HuH-7.5 (cell line): ENCODE measurements at regions not wholly inside any gene's neighbourhood (a gene's known extent, or its start where the extent isn't known, plus 50 kb on each side); places are given as distances from the start of the nearest gene placed in this dataset.
"Not testable (repeated sequence)": the region's sequence is repeated elsewhere in the genome, so short reads cannot be mapped to it uniquely, and the experiment has no call there.

Source experiments
- DNase-seq: peaks from one replicate; pipeline ENCODE4 v3.0.0; 2011; ENCODE audit warnings: low spot score

DNA sequence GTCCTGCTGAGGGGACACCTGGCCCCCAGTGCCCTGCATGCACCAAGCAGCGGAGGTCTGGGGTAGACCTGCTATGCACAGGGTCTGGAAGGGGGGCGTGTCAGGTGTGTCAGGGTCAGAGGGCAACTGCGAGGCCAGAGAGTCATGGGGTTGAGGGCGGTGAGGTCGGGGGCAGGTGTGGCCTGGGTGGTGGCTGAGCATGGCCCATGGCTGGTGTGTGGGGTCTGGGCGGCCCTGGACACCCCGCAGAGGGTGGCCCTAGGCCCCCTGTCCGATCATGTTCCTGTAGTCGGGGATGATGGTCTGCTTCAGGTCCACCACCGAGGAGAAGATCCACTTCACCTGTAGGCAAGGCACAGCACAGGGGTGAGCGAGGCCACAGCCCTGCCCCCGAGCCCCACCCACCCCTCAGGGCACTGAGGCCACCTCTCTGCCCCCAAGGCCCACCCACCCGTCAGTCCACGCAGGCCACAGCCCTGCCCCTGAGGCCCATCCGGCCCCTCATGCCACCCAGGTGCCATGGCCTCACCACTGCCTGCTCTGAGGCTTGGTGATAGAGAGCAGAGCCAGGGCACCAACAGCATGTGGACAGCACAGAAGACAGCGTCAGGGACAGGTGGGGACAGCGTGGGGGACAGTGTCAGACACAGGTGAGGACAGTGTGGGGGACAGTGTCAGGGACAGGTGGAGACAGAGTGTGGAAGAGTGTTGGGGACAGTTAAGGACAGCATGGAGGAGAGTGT lies 211.3 kb downstream of the TMEM121 start:
- no peak for DNase-seq

DNA sequence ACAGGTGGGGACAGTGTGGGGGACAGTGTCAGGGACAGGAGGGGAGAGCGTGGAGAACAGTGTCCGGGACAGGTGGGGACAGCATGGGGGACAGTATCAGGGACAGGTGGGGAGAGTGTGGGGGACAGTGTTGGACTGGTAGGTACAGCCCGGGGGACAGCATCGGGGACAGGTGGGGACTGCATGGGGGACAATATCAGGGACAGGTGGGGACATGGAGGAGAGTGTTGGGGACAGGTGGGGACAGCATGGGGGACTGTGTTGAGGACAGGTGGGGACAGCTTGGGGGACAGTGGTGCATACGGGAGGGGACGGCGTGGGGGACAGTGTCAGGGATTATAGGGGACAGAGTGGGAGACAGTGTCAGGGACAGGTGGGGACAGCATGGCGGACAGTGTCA lies 212.3 kb downstream of the TMEM121 start:
- no peak for DNase-seq

DNA sequence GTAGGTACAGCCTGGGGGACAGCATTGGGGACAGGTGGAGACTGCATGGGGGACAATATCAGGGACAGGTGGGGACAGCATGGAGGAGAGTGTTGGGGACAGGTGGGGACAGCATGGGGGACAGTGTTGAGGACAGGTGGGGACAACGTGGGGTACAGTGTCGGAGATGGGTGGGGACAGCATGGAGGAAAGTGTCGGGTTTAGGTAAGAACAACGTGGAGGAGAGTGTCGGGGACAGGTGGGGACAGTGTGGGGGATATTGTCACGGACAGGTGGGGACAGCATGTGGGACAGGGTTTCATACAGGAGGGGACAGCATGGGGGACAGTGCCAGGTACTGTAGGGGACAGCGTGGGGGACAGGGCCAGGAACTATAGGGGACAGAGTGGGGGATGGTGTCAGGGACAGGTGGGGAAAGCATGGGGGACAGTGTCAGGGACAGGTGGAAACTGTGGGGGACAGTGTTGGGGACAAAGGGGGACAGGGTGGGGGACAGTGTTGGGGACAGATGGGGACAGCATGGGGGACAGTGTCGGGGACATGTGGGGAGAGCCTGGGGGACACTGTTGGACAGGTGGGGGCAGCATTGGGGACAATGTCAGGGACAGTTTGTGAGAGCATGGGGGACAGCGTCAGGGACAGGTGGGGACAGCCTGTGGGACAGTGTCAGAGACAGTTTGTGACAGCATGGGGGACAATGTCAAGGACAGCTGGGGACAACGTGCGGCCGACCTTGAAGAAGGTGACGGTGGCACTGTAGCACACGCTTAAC lies 213.1 kb downstream of the TMEM121 start:
- DNase-seq: no peak

DNA sequence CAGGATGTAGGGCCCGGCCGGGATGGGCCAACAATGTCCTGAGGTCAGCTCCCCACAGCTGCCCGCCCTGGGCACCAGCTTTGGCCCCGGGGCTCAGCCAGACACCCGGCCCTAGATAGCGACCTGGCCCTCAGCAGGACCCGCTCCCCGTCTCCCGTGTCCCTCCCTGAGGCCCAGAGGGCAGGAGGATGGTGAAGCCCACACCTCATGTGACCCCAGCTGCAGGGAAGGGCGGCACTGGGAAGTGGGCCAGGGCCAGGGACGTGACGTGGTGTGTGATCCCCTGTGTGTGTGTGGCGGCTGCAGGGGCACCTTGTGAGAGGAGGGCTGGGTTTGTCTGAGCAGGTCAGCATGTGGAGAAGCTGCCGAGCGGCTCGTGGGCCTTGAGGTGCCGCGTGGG lies 213.9 kb downstream of the TMEM121 start:
- DNase-seq: not testable (repeated sequence)

DNA sequence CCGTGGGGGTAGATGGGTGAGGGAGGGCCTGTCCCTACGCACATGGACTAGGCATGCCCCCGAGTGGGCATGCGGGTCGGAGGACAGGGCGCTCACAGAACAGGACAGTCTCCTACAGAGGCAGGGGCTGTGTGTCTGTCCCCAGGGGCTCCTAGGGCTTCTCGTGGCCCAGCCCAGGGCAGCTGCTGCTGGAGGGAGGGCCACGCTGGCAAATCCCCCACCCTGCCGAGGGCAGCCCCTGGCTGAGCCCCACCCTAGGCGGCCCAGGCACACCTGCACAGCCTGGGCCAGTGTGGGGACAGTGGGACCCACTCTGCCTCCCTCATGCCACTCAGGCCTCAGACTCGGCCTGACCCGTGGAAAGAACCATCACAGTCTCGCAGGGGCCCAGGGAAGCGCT lies 214.6 kb downstream of the TMEM121 start:
- not testable (repeated sequence) for DNase-seq

DNA sequence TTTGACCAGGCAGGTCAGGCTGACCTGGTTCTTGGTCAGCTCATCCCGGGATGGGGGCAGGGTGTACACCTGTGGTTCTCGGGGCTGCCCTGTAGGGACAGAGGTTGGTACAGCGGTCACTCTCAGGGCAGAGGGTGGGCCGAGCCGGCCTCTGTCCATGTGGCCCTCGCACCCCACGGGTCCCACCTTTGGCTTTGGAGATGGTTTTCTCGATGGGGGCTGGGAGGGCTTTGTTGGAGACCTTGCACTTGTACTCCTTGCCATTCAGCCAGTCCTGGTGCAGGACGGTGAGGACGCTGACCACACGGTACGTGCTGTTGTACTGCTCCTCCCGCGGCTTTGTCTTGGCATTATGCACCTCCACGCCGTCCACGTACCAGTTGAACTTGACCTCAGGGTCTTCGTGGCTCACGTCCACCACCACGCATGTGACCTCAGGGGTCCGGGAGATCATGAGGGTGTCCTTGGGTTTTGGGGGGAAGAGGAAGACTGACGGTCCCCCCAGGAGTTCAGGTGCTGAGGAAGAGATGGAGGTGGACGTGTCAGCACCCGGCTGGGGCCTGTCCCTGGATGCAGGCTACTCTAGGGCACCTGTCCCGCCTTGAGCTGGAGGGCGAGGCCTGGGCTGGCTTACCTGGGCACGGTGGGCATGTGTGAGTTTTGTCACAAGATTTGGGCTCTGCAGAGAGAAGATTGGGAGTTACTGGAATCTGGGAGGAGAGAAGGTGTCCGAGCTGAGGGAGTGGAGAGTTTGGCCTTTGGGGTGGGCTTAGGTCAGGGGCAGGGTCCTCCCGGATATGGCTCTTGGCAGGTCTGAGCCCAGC lies 215.5 kb downstream of the TMEM121 start:
- not testable (repeated sequence) for DNase-seq

DNA sequence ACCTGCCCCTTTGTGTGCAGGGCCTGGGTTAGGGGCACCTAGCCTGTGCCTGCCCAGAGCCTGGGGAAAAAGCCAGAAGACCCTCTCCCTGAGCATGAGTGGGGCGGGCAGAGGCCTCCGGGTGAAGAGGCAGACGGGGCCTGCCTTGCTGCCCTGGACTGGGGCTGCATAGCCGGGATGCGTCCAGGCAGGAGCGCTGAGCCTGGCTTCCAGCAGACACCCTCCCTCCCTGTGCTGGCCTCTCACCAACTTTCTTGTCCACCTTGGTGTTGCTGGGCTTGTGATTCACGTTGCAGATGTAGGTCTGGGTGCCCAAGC lies 216.1 kb downstream of the TMEM121 start:
- no peak for DNase-seq

DNA sequence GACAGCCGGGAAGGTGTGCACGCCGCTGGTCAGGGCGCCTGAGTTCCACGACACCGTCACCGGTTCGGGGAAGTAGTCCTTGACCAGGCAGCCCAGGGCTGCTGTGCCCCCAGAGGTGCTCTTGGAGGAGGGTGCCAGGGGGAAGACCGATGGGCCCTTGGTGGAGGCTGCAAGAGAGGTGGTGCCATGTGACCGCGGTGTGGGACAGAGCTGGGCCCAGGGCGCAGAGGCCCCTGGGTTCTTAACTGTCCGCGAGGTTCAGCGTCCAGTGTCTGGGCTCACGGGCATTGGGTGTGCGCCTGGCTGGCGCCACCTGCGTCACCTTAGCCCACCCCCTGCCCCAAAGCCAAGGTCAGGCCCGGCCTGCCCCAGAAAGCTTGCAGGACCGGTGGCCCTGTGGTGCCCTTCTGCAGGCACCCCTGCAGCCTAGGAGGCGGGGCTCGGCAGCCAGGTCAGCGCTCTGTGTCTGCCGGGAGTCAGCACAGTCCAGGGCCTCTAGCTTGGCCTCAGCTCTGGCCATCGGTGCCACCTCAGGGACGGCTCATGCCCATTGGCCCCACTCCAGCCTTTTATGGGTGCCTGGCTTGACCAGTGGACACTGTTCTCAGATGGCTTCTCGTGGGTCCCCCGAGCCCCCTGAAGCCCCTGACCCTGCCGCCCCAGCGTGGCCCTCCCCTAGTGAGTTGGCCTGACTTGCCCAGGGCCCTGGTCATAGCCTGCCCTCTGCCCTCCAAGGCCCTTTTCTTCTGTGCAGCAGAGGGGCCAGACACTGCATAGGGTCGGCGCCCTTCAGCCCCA lies 216.7 kb downstream of the TMEM121 start:
- DNase-seq: not testable (repeated sequence)

DNA sequence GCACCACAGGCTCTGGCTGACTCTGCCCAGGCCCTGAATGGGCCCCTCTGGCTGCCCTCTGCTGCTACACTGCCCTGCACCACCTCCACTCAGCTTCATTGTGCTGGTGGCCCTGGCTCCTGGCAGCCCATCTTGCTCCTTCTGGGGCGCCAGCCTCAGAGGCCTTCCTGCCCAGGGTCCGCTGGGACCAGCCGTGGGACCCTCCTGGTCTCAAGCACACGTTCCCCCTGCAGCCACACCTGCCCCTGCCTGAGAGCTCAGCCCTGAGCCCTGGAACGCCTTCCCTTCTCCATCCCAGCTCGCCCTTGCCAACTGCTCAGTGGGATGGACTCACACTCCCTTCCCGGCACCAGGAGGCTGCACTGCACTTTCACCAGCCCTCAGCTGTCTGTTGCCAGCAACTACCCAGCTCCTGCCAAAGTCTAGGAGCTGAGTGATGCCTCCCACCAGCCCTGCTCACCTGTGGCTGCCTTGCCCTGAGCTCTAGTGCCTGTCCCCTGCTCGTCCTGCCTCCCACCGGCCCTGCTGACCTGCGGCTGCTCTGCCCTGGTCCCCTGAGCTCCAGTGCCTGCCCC lies 217.9 kb downstream of the TMEM121 start:
- DNase-seq: not testable (repeated sequence)

DNA sequence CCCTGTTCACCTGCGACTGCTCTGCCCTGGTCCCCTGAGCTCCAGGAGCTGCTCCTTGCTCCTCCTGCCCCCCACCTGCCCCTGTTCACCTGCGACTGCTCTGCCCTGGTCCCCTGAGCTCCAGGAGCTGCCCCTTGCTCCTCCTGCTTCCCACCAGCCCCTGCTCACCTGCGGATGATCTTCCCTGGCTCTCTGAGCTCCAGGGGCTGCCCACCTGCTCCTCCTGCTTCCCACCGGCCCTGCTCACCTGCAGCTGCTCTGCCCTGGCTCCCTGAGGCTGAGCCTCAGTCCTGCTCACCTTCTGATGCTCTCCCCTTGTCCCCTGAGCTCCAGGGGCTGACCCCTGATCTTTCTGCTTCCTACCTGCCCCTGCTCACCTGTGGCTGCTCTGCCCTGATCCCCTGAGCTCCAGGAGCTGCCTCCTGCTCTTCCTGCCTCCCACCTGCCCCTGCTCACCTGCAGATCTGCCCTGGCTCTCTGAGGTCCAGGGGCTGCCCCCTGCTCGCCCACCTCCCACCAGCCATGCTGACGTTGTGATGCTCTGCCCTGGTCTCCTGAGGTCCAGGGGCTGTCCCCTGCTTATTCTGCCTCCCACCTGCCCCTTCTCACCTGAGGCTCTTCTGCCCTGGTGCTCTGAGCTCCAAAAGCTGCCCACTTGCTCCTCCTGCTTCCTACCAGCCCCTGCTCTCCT lies 219.2 kb downstream of the TMEM121 start:
- DNase-seq: no peak

DNA sequence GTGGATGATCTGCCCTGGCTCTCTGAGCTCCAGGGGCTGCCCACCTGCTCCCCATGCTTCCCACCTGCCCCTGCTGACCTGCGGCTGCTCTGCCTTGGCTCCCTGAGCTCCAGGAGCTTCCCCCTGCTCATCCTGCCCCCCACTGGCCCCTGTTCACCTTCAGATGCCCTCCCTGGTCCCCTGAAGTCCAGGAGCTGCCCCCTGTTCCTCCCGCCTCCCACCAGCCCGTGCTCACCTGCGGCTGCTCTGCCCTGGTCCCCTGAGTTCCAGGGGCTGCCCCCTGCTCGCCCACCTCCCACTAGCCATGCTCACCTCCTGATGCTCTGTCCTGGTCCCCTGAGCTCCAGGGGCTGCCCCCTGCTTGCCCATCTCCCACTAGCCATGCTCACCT lies 219.7 kb downstream of the TMEM121 start:
- no peak for DNase-seq

DNA sequence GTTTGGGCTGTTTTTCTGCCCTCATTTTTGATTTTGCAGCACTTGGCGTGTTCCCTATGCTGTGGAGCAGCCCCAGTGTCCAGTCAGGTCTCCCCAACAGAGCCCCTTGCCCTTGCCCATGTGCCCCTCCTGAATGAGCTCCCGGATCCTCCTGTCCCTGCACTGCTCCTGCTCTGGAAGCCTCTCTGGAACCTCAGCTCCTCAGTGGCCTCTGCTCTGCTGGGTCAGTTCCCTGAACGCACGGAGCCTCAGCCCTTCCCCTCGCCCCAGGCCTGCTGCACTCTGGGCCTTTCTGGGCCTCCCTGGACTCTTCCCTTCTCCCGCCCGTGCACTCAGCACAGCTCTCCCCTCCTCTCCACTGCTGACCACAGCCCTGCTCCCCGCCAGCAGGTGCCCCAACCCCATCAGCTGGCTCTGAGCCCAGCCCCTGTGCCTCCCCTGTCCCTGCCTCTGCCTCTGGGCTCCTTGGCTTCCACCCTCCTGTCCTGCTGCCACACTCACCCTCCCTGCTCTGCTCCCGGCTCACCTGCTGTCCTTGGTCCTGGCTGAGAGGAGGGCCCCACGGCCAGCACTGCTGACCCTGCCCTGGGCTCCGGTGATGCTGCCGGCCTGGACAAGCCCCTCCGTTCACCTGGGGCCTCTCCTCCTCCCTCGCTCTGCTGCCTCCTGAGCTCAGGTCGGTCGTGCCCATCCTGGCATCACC lies 220.6 kb downstream of the TMEM121 start:
- not testable (repeated sequence) for DNase-seq

DNA sequence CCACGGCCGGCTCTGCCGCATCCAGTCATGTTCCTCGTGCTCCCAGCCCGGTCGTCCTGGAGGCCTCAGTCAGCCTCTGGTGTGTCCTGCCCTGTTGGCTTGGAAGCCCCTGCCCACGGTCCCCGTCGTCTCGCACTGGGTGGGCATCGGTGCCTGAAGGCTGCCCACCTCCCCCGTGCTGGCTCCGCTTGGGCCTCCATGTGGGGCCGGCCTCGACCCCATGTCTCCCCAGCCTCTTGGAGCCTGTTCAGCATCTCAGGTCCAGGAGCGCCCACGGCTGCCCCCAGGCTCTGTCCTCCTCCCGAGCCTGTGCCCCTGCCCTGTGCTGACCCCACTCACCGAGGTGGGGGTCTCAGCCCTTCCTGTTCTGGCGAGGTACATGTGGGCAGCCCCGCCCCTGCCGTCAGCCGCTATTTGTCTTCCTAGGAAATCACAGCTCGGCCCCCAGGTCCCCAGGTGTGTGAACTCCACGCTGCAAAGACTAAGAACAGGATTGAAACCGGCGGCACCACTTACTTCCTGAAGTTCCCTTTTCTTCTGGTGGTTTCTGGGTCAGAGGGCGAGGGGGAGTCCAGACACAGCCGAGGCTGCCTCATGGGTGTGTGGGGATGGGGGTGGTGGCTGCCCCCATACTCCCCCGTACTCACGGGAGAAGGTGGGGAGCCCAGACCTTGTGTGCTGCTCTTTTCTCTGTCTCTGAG lies 221.3 kb downstream of the TMEM121 start:
- not testable (repeated sequence) for DNase-seq

DNA sequence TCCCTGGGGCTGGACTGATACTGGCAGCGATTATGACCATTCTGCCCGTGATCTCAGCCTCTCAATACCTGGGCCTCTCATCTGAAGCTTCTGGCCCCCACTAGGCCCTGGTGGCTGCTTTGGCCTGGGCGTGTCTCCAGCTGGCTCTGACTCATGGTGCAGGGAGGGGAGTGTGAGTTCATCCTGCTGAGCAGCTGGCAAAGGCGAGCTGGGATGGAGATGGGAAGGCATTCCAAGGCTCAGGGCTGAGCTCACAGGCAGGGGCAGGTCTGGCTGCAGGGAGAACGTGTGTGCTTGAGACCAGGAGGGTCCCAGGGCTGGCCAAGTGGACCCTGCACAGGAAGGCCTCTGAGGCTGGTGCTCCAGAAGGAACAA lies 221.8 kb downstream of the TMEM121 start:
- no peak for DNase-seq

DNA sequence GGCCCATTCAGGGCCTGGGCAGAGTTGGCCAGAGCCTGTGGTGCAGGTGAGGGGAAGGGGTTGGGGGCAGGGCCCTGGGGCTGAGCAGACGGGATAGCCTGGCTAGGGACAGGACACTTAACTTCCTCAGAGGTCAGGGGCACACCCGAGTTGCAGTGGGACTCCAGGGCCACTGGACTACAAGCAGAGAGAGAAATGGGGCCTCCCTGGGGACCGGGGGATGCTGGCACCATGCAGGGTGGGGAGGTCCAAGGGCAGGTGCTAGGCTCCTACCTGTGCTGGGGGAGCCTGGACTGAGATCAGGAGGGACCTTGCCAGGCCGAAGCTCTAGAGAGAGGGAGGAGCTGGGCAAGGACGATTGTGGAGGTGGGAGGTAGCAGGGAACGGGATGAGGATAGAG lies 222.3 kb downstream of the TMEM121 start:
- DNase-seq: not testable (repeated sequence)

DNA sequence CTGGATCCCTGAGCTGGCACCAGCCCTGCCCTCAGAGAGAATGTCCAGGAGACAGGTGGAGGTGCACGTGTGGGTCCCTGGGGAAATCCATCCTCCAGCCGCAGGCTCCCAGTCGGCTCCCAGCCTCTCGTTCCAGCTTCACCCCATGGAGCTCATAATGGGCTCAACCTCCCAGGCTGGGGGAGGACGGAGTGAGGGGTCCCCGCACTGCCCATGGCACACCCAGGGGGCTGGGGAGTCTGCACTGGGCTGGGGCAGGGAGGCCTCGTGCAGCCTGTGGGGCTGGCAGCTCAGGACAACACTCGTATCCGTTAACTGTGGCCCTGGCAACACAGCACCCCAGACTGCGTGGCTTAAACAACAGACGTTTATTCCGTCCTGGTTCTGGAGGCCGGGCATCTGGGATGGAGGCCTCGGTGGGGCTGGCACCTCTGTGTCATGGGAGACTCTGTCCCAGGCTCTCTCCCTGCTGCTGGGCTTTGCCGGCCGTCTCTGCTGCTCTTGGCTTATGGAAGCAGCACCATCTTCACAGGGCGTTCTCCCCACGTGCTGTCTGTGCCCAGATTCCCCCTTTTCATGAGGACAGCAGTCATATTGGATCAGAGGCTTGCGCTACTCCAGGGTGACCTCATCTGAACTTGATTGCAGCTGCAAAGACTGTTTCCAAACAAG lies 223.6 kb downstream of the TMEM121 start:
- DNase-seq: not testable (repeated sequence)

DNA sequence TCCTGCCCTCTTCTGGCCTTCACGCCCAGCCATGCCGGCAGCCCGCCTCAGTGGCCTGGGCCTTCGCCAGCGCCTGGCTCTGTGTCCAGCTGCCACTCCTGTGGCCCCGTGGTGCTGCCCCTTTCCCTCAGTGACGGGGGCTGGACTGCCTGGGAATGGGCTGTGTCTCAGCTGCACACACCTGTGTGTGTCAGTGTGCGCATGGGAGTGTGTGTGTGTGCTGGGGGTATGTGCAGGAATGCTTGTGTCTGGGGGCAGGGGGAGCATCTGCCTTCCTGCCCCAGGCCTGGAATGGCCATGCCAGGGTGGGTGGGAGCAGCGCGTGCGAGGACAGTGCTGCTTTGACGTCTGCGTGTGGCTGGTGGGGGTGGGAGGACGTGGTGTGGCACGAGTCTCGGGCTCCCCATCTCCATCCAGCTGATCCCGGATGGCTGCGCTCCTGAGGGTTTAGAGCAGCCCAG lies 224.9 kb downstream of the TMEM121 start:
- not testable (repeated sequence) for DNase-seq

DNA sequence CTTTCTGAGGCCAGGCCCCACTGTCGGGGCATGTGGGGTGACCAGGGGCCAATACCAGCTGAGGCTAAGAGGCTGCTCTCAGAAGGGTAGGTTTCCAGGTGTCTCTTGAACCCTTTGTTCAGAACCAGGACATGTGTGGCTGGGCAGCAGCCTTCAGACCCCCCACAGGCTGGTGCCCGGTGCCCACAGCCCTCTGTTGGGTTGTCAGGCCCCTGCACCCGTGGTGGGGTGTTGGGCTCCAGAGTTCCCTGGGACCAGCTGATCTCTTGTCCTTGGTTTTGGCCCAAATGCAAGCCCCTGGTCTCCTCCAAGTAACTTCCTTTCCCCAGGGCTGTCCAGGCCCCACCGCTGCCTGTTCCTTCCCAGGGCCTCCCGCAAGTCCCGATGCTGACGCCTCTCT lies 226.0 kb downstream of the TMEM121 start:
- not testable (repeated sequence) for DNase-seq
